NCI-H1417 (cell line): ENCODE measurements at regions not wholly inside any gene's neighbourhood (a gene's known extent, or its start where the extent isn't known, plus 50 kb on each side); places are given as distances from the start of the nearest gene placed in this dataset.

Experiments
- DNase-seq, 3 experiments: peaks; one replicate each; lab custom pipeline; 2025; lab: John Stamatoyannopoulos, UW

DNA sequence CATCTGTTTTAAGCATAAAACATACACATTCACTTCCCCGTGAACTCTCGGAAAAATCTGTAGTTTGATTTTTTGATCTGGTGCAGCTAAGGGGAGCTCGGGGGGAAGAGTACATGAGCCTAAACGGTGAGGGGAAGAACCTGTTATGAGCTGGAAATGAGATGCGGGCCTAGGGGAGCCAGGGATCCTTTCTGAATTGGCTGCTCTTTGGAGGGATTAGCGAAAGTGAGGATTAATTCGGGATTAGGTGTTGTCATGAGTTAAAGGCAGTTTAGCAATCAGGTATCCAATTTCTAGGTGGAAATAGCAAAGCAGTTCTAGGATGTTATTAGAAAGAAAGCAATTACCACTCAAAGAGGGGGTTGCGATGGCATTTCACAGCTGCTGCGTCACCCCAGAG, 51.1 kb upstream of the ADARB2 start:
- no peak for DNase-seq
